Gastroesophageal sphincter (tissue), 4 donors: ENCODE measurements at regions not wholly inside any gene's neighbourhood (a gene's known extent, or its start where the extent isn't known, plus 50 kb on each side); places are given as distances from the start of the nearest gene placed in this dataset.

ENCODE experiments used
- ATAC-seq: fragments of 150-250 bp; one replicate; pipeline ENCODE4 v1.9.1; 2016; ENCODE audit warnings: mild to moderate bottlenecking, moderate library complexity
- H3K27ac ChIP-seq, 4 donors: fragments of 200-600 bp; sonication (generic) in 3 of 4; 1 replicate in 3 of 4; 2 replicates in 1 of 4; pipeline ENCODE4 v1.5.1; 2016 to 2019
- H3K27me3 ChIP-seq: fragments of 200-600 bp; sonication (generic); one replicate; pipeline ENCODE4 v1.5.1; 2019
- H3K36me3 ChIP-seq, 2 donors: fragments of 200-600 bp; sonication (generic); one replicate each; pipeline ENCODE4 v1.5.1; 2019; ENCODE audit warnings: control low read depth in 1 of 2
- H3K4me1 ChIP-seq, 3 donors: fragments of 200-600 bp; sonication (generic); 1 replicate in 2 of 3; 2 replicates in 1 of 3; pipeline ENCODE4 v1.5.1; 2016 to 2019; ENCODE audit warnings: control low read depth in 2 of 3
- H3K4me3 ChIP-seq, 2 donors: fragments of 200-600 bp; sonication (generic); one replicate each; pipeline ENCODE4 v1.5.1; 2019; ENCODE audit warnings: mild to moderate bottlenecking in 1 of 2, moderate library complexity in 1 of 2
- H3K9me3 ChIP-seq, 3 donors: fragments of 200-600 bp; sonication (generic); one replicate each; pipeline ENCODE4 v1.5.1; 2017 to 2019; ENCODE audit warnings: control low read depth in 2 of 3
- CTCF ChIP-seq, 4 experiments: fragments of 200-600 bp in 2 of 4; fragments of 450-650 bp in 2 of 4; sonication (generic) in 1 of 4; IDR thresholded peaks; one replicate each; pipeline ENCODE4 v1.5.1; 2017 to 2019; ENCODE audit warnings: antibody characterized with exemption in 4 of 4, mild to moderate bottlenecking in 2 of 4, moderate library complexity in 2 of 4
- EP300 ChIP-seq: sonication (generic); formaldehyde crosslinking; IDR thresholded peaks from one replicate; pipeline ENCODE4 v1.6.1; 2017; ENCODE audit warnings: antibody characterized with exemption, mild to moderate bottlenecking
- POLR2A ChIP-seq, 2 donors: fragments of 450-650 bp; IDR thresholded peaks; one replicate each; pipeline ENCODE4 v1.6.1; 2017; ENCODE audit warnings: antibody characterized with exemption in 2 of 2, mild to moderate bottlenecking in 2 of 2, moderate library complexity in 1 of 2
- POLR2AphosphoS5 ChIP-seq: sonication (generic); formaldehyde crosslinking; IDR thresholded peaks from one replicate; pipeline ENCODE4 v1.6.1; 2017; ENCODE audit warnings: antibody characterized with exemption
- WGBS, 2 donors: methylation state at CpG; one replicate each; pipeline ENCODE4 v1.1.5; 2018; ENCODE audit warnings: low coverage in 1 of 2; 5-methylcytosine and 5-hydroxymethylcytosine counted together

DNA sequence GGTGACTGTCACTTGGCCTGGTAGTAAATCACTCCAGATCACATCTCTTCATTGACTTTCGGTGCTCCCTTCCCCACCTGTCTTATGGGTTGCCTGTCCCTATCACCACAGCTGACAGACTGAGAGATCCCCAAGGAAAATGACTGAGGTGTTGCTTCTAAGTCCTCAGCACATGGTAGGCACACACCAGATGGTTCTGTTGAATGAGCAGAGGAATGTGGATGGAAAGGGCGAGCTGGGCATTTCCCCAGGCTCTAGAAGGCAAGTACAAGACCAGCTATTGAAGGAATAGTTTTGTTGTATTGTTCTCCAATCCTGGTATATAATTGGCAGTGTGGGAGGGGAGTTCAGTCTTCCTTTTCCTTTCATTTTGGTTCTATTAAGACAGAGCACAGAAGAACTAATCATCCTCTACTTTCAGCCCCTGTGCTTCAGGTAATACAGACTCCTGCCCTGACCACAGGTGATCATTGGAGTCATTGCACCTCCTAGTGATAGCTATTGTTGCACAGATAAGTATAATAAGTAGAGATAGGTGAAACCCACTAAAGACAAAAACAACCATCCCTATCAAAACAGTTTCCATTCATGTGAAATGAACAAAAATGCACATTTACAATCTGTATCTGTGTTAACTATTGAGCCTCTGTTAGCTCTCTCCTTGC is 158.6 kb downstream of the TRAM1L1 start:
- H3K4me1 ChIP-seq, result peaks cover 0 to 8% (median 4%) of the 10 kb centered on the region in 3 donors
- H3K36me3 ChIP-seq, result no peaks in the 10 kb centered on the region
- no peak for ATAC-seq
- no peak overlapping the region for H3K4me3 ChIP-seq
- TF ChIP-seq POLR2AphosphoS5 (no peak), CTCF (IDR thresholded peaks at IDR 0.05) (no peak), POLR2A (IDR thresholded peaks at IDR 0.05) (no peak), EP300 (no peak)
- H3K27me3 ChIP-seq, result peaks cover 35% of the 10 kb centered on the region
- 100% methylated on average over 1 to 2 of the region's 2 CpGs for WGBS, 2 donors
- no peak overlapping the region for H3K27ac ChIP-seq
- no peaks in the 10 kb centered on the region for H3K9me3 ChIP-seq

DNA sequence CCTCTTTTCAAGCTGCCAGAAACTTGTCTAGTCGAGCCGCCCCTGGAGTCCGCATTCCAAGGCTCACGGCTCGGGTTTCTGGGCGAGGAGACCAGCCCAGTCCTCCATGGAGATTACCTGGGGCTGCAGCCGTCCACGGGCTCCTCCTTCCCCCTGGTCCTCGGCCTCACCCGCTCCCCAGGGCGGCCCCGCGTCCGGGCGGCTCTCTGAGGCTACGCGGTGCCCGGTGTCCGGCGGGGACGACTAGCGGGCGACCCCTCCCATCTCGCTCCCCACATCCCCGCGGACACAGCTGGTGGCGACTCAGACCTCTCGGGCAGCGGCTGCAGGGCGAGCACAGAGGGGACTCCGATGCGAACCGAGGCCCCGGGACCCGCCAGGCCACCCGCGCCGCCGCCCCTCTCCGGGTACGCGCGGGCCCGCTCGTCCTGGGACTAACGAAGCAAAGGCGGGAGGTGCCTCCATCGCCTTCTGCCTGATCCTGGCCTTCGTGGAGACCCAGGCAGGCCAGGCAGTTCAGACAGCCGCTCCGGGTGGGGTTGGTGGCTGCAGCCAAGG is 159.4 kb downstream of the TRAM1L1 start:
- no peaks in the 10 kb centered on the region for H3K9me3 ChIP-seq
- peaks cover 35% of the 10 kb centered on the region for H3K27me3 ChIP-seq
- WGBS, 2 donors, result 0% methylated on average over 5 of the region's 51 CpGs; no CpG with 5 or more reads in 1 of the 2 donors
- H3K36me3 ChIP-seq, result no peaks in the 10 kb centered on the region
- peaks cover 0 to 8% (median 4%) of the 10 kb centered on the region in 3 donors for H3K4me1 ChIP-seq
- peak; percentile 41 for ATAC-seq
- H3K4me3 ChIP-seq, result peak overlapping the region in 1 of 2 donors; percentile 36
- H3K27ac ChIP-seq, result no peak overlapping the region
- TF ChIP-seq POLR2A (IDR thresholded peaks at IDR 0.05), result no peak

- no peak for ATAC-seq
- 84 to 88% methylated on average over 4 of the region's 4 CpGs for WGBS, 2 donors
- H3K9me3 ChIP-seq, result no peaks in the 10 kb centered on the region
- no peak overlapping the region for H3K4me3 ChIP-seq
- H3K27ac ChIP-seq, result no peak overlapping the region
- no peak for TF ChIP-seq POLR2AphosphoS5
- TF ChIP-seq CTCF (IDR thresholded peaks at IDR 0.05), result no peak
- no peak for TF ChIP-seq EP300
- no peaks in the 10 kb centered on the region for H3K36me3 ChIP-seq
- peaks cover 35% of the 10 kb centered on the region for H3K27me3 ChIP-seq
- peaks cover 0 to 8% (median 4%) of the 10 kb centered on the region in 3 donors for H3K4me1 ChIP-seq
Observed at GRCh38 chr4:116923389-116923788, 162.0 kb downstream of the TRAM1L1 start.

- no peak for ATAC-seq
Observed at GRCh38 chr4:116913451-116913850, 171.9 kb downstream of the TRAM1L1 start.

GRCh38 chr4:116906758-116907157 is 178.6 kb downstream of the TRAM1L1 start:
- TF ChIP-seq POLR2A (IDR thresholded peaks at IDR 0.05), result no peak
- no peak for TF ChIP-seq CTCF (IDR thresholded peaks at IDR 0.05)
- TF ChIP-seq POLR2AphosphoS5, result no peak
- no peak for TF ChIP-seq EP300
- Histone ChIP-seq H3K4me1 (no peaks in the 10 kb centered on the region), H3K27me3 (no peaks in the 10 kb centered on the region), H3K27ac (no peak overlapping the region), H3K36me3 (no peaks in the 10 kb centered on the region), H3K9me3 (no peaks in the 10 kb centered on the region), H3K4me3 (no peak overlapping the region)
- ATAC-seq, result no peak
- 67 to 90% methylated on average over 1 to 2 of the region's 2 CpGs for WGBS, 2 donors

More at GRCh38 chr4:116913451-116913850, 171.9 kb downstream of the TRAM1L1 start:
- Histone ChIP-seq H3K27me3 (no peaks in the 10 kb centered on the region), H3K27ac (no peak overlapping the region), H3K9me3 (no peaks in the 10 kb centered on the region), H3K36me3 (no peaks in the 10 kb centered on the region), H3K4me3 (no peak overlapping the region), H3K4me1 (peaks cover 0 to 4% (median 0%) of the 10 kb centered on the region in 3 donors)
- TF ChIP-seq CTCF (IDR thresholded peaks at IDR 0.05) (no peak), POLR2A (IDR thresholded peaks at IDR 0.05) (no peak), POLR2AphosphoS5 (no peak), EP300 (no peak)
- 78 to 100% methylated on average over 1 of the region's 1 CpG for WGBS, 2 donors
